GM13977 (cell line): ENCODE measurements at regions not wholly inside any gene's neighbourhood (a gene's known extent, or its start where the extent isn't known, plus 50 kb on each side); places are given as distances from the start of the nearest gene placed in this dataset.
A peak's percentile ranks its signal among the peaks of the same experiment; 100 is the strongest.

ENCODE experiments used
- DNase-seq: peaks from one replicate; pipeline ENCODE4 v3.0.0; 2012; ENCODE audit warnings: low spot score
- in situ Hi-C: fragments of 300-500 bp; cut with MboI; formaldehyde crosslinking; loops from one replicate; pipeline ENCODE4 v1.12.0; 2022; ENCODE audit warnings: low sequenced_read_pairs, low pct_unique_long_range_greater_than_20kb, mixed read lengths, inconsistent platforms; ENCODE audit not compliant: unreplicated experiment
- TF ChIP-seq, protein P1 (sequence below): IDR thresholded peaks from 2 replicates; pipeline ENCODE4 v1.5.1; 2012; ENCODE audit warnings: mild to moderate bottlenecking, control low read depth; ENCODE audit not compliant: insufficient read depth; ENCODE audit errors: extremely low read depth, missing control alignments

DNA sequence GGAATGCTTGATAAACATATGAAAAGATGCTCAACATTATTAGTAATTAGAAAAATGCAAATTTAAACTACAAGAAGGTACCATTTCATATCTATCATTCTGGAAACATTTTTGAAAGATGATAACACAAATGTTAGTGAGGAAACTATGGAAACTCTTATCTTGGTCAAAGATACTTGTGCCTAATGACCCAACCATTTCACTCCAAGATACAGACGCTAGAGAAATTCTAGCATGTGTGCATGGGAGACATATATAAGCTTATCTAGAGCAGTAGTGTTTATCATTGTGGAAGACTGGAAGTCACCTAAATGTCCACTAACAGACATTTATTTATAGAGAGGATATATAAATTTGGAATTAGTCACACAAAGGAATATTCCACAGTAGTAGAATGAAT, 143.1 kb upstream of the HMGA2 start:
- no peak for DNase-seq
- TF ChIP-seq, protein P1, sequence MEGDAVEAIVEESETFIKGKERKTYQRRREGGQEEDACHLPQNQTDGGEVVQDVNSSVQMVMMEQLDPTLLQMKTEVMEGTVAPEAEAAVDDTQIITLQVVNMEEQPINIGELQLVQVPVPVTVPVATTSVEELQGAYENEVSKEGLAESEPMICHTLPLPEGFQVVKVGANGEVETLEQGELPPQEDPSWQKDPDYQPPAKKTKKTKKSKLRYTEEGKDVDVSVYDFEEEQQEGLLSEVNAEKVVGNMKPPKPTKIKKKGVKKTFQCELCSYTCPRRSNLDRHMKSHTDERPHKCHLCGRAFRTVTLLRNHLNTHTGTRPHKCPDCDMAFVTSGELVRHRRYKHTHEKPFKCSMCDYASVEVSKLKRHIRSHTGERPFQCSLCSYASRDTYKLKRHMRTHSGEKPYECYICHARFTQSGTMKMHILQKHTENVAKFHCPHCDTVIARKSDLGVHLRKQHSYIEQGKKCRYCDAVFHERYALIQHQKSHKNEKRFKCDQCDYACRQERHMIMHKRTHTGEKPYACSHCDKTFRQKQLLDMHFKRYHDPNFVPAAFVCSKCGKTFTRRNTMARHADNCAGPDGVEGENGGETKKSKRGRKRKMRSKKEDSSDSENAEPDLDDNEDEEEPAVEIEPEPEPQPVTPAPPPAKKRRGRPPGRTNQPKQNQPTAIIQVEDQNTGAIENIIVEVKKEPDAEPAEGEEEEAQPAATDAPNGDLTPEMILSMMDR, result no peak
- in situ Hi-C loops, result no loop called here

DNA sequence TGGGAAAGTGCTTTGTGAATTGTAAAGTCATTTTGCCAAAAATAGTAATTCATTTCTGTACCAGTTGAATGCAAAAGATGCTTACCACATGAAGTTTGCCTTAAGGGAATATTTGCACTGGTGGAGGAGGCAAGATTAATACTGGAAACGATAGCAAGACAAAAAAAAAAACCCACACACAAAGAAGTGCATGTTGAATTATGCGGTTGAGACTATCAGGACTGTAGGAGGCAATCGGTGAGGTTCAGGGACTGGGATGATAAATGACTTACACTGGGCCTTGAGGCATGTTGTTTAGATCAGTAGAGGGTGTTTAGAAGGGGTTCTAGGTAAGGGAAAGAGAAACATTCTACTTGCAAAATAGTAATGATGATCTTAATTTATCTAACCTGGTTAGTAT, 142.2 kb upstream of the HMGA2 start:
- TF ChIP-seq, protein P1, result no peak
- in situ Hi-C loops, result no loop called here

DNA sequence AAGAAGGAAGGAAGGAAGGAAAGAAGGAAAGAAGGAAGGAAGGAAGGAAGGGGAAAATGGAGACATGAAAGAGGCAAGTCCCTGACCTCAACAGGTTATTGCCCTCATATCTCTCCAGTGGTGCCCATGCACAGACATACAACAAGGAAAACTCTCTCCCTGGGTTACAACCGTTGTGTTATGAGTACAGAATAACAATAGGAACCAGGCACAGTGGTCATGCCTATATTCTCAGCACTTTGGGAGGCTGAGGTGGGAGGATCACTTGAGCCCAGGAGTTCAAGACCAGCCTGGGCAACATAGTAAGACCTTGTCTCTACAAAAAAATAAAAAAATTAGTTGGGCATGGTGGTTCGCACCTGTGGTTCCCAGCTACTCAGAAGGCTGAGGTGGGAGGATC, 139.4 kb upstream of the HMGA2 start:
- TF ChIP-seq, protein P1, result no peak
- no peak for DNase-seq
- in situ Hi-C loops, result no loop called here

More for the DNA sequence above, 142.2 kb upstream of the HMGA2 start:
- no peak for DNase-seq

DNA sequence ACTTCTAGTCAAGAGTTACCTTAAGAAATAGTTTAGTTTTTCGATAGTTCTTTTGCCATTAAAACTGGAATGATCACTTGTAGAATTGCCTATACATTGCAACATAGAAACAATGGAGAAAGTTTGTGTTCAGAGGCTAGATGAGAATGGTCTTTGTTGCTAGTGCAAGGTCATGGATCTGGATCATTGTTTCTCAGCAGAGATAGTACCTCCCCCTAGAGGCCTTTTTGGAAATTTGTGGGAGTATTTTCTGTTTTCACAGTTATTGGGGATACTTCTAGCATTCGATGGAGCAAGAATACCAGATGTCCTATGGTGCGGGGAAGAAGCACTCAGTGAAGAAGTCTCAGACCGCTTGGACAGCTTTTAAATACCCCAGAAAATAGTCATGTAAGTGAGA, 138.8 kb upstream of the HMGA2 start:
- no peak for DNase-seq
- in situ Hi-C loops, result no loop called here
- TF ChIP-seq, protein P1, result peak; percentile 38

DNA sequence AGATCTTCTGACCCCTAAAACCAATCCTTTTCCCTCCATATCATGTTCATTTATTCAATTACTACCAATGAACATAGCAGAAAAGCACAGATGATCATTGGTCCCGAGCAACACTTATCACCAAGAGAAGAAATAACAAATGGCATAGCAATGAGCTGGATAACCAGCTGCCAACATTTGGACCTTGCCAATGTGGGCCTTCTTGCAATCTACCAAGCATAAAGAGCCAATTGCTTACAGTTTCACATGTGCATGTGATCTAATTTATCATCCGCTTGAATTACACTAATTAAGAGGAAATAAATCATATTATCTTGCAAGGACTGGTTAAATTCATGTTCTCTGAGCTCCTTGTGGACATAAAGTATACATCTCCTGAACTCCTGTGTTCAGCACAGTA, 134.8 kb upstream of the HMGA2 start:
- DNase-seq, result no peak
- in situ Hi-C loops, result no loop called here
- TF ChIP-seq, protein P1, result no peak

DNA sequence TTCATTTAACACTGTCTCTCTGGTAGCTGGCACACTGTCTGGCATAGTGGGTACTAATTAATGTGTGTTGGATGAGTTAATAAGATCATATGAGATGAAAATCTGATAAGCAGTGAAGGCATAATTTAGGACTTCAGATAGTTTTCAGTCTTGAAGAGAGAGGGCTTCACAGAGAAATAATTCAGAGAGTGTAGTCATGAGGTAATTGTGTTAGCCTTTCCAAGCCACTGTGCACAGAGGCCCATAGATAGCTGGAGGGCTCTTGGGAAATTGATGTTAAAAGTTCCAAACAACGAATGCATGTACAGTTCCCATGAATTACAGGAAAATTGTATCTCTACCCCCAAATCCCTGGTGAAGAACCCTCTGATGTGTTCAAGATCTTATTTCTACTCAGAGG, 133.8 kb upstream of the HMGA2 start:
- no peak for DNase-seq
- in situ Hi-C loops, result no loop called here
- TF ChIP-seq, protein P1, result no peak

DNA sequence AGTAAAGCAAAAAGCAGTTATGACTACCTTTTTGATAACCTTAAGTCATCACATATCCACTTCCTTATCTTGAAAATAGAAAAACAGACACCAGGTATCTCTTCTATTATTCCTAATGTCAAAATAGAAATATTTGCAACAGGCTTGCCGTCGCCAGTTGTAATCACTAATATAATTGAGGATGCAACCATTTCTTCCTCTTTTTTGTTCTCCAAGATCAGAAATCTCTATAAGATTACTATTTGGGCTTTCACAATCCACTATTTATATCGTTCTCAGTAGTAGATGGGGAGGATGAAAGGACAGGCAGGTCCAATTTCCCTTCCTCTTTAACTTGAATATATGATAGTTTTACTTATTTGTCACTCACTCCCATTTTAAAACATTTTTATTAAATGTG, 130.2 kb upstream of the HMGA2 start:
- TF ChIP-seq, protein P1, result no peak
- in situ Hi-C loops, result no loop called here
- no peak for DNase-seq
